Lower leg skin (tissue), 3 donors: ENCODE measurements at regions not wholly inside any gene's neighbourhood (a gene's known extent, or its start where the extent isn't known, plus 50 kb on each side); places are given as distances from the start of the nearest gene placed in this dataset.

Source experiments
- POLR2A ChIP-seq, 2 donors: fragments of 450-650 bp; IDR thresholded peaks; one replicate each; pipeline ENCODE4 v1.6.1; 2016 to 2017; ENCODE audit warnings: antibody characterized with exemption in 2 of 2, mild to moderate bottlenecking in 1 of 2, moderate library complexity in 1 of 2
- TF ChIP-seq, protein P1 (sequence below), 3 donors: fragments of 450-650 bp; IDR thresholded peaks; one replicate each; pipeline ENCODE4 v1.5.1; 2016; ENCODE audit warnings: antibody characterized with exemption in 3 of 3, mild to moderate bottlenecking in 3 of 3, moderate library complexity in 2 of 3

DNA sequence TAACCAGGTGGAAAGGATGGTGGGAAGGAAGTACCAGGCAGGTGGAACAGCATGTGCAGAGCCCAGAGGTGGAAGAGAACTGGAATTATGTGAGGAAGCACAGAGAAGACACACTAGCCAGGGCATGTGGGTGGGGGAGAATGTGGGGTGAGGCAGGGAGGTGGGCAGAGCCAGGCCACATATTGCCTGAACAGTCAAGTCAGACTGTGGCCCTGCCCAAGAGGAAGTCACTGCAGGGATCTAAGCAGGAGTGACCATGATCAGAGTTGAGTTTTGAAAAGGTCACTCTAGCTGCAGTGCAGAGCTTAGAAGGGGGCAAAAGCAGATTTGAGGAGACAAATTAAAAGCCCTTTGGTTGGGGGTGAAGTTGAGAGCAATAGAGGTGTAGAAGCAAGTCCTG is 114.0 kb upstream of the SLC38A2 start:
- TF ChIP-seq, protein P1, sequence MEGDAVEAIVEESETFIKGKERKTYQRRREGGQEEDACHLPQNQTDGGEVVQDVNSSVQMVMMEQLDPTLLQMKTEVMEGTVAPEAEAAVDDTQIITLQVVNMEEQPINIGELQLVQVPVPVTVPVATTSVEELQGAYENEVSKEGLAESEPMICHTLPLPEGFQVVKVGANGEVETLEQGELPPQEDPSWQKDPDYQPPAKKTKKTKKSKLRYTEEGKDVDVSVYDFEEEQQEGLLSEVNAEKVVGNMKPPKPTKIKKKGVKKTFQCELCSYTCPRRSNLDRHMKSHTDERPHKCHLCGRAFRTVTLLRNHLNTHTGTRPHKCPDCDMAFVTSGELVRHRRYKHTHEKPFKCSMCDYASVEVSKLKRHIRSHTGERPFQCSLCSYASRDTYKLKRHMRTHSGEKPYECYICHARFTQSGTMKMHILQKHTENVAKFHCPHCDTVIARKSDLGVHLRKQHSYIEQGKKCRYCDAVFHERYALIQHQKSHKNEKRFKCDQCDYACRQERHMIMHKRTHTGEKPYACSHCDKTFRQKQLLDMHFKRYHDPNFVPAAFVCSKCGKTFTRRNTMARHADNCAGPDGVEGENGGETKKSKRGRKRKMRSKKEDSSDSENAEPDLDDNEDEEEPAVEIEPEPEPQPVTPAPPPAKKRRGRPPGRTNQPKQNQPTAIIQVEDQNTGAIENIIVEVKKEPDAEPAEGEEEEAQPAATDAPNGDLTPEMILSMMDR (IDR thresholded peaks at IDR 0.05), result no peak
- no peak for TF ChIP-seq POLR2A (IDR thresholded peaks at IDR 0.05)
